Colon (tissue), 2 donors: ENCODE measurements at regions not wholly inside any gene's neighbourhood (a gene's known extent, or its start where the extent isn't known, plus 50 kb on each side); places are given as distances from the start of the nearest gene placed in this dataset.

Experiments used
- FAIRE-seq: peaks from 2 replicates; lab custom pipeline; 2012; peaks lifted over from hg19 to GRCh38; lab: Jason Lieb, UNC
- donor health status: control.
- donor health status: control.

DNA sequence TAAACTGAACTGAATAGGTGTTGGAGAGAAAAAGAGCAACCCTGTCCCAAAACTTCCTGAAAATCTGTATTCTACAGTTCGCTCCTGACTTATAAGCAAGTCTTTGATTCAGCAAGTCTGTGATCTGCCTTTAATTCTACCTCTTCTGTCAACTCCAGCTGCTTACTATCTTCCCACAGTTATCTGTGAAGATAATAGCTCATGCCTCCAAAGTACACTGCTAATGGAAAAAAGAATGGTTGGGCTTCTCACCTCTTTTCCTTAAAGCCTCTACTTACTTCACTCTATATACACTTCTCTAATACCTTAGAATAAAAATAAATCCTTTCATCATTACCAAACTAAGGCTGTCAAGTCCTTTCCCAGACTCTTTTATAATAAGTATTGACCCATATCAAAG, 391.5 kb upstream of the MIR17HG start:
- FAIRE-seq = no peak

DNA sequence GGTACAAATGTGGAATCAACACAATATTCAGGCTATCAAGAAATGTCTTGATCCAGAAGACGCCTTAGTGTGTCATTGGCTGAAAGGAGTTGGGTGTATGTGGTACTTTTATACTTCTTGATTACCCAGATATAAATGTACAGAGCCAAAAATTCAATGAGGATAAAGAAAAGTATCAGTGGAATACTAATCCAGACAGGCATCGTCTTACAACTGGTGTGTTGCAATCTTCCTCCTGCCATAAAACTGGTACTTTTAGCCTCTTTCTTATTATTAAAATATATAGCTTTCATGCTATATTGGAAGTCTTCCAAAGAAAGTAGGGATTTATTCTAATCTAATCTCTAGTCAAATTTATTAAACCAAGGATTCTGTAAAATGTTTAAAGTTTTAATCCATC, 388.6 kb upstream of the MIR17HG start:
- FAIRE-seq = no peak

DNA sequence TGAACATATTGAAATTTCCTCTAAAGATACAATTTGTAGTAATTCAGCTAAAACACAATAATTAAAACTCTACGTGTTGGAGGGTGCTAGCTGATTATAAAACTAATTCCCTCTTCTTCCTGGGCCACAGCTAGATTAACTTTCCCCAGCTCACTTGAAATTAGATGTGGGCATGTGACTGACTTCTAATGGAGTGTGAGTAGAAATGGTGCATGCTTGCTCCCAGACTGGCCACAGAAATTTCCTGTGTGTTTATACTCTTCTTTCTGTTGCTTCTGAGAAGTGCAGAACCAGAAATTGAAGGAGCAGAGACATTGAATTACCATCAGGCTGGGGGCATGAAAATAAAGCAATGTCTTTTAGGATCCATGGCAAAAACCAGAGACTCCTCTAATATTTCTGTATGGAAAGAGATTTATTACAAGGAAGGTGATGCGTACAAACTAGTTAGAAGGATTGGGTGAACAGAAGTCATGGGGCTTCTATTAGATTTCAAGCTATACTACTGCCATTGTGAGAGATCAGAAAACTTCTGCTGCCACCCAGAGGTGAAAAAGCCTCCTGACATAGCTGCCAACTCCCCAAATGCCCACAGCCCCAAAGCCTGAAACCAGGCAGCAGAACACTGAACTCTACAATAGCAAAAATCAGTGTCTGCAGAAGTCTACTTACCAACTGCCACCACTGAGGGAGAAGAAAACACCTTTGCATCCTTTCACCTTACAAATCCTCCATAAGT, 379.2 kb upstream of the MIR17HG start:
- FAIRE-seq = no peak

DNA sequence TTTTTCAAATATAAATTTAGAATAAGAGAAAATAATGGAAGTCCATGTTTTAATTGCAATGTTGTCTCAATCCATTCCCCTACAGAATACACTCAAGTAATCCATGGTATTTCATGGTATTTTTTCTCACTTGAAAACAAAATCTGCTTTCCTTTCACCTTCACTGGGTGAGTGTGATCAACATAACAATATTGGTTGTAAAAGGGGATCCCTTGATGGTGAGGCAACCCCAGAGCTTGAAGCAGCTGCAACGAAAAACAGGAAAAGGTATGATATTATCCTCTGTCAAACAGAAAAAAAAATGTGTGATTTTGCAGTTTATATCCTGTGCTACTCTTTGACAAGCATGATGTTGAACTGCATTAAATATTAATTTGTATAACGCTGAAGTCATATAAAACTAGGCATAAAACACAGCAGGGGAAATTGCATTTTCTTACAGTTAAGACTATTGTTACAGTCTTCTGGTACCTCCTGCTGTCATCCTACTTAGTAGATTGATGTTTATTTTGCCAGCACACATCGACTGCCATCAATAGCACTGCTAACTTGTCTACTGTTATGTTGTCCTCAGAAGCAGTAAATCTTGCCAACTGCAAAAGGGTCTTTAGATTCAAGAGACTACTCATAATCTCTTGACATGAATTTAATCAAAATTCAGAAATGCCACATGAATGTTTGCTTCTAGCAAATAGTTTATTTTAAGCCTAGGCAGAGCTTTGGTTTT, 373.1 kb upstream of the MIR17HG start:
- no peak for FAIRE-seq

DNA sequence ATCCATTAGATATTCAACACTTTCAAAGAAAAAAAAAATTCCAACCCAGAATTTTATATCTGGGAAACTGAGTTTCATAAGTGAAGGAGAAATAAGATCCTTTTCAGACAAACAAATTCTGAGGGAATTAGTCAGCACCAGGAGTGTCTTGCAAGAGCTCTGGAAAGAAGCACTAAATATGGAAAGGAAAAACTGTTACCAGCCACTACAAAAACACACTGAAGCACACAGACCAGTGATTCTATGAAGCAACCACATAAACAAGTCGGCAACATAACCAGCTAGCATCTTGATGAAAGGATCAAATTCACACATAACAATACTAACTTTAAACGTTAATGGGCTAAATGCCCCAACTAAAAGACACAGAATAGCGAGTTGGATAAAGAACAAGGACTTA, 368.4 kb upstream of the MIR17HG start:
- no peak for FAIRE-seq

DNA sequence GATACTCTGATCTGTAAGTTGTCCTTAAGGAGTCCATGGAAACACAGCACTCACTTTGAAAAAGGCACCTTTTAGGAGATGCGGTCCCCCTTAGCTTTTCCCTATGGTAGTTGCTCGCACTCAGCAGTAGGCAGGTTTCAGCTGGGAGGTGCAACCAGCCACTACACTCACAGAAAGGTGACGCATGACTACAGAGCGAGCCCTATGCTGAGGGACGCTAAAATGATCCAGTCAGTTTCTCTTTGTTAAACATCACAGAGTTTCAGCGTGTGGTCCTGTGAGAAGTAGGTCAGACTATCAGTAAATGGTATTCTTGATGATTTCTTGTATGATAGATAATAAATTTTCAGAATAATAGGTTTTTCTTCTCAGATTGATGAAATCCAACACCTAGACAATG, 362.7 kb upstream of the MIR17HG start:
- no peak for FAIRE-seq

DNA sequence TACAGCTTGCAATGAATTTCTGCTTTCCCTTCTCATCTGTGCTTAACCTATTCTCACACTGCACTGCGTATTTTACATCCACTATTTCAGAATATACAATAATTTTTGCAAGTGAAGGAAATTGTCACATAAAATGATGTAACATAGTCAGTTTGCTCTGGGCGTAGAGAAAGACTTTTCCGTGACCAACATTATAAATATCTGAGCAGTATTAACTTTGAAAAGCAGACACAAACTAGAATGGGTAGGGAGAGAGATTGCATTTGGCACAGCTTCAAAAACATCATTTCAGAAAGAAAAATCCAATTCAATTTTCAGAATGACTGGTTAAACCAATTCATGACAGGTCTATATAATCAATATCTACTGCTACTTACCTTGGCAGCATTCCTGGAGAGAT, 352.5 kb upstream of the MIR17HG start:
- no peak for FAIRE-seq

DNA sequence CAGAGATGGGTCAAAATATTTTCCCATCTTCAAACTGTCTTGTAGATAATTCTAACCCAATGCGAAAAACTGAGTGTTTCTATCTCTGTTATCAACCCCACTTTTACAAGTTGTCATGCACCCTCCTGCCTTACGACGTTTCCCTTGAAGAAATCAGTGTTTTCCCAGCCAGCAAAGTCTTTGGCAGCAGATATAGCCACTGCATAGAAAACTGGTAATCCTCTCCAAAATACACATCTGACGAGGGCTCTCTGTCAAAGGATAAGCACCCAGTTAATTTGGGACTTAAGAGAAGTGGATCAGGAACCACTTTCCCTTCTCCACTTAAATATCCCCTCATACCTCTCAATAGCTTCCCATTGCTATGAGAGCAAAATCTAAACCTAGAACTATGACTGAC, 351.9 kb upstream of the MIR17HG start:
- no peak for FAIRE-seq

DNA sequence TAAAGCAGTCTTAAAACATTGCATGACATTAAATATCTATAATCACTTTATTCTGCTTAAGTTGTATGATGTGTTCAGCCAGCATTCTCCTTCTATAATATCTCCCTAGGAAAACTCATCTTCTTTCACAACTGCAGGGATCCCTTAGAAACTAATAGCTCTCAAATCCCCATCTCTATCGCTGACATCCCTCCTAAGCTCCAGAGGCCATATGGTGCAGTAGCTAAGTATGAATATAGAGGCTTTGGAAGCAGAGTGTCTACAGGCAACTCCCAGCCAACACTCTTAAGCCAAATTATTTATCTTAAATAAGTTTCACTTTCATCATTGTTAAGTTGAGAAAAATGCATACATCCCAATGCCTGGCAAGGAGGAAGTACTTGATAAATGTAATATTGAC, 349.5 kb upstream of the MIR17HG start:
- FAIRE-seq = no peak

DNA sequence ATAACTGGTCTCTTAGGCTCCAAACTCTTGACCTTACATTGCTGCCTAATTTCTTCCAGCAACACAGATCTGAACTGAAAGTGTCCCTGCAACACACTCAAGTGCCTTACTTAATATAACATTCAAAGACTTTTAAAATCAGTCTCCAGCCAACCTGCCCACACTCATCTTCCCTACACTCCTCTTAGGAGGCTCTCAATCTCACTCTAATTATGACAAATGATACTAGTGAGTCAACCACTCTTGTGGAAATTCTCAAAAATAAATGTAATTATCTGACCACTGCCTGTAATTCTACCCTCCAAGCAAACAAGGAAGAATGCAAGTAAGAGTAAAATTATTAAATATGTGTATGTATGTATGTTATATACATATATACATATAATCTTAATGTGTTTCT, 348.1 kb upstream of the MIR17HG start:
- FAIRE-seq = no peak

DNA sequence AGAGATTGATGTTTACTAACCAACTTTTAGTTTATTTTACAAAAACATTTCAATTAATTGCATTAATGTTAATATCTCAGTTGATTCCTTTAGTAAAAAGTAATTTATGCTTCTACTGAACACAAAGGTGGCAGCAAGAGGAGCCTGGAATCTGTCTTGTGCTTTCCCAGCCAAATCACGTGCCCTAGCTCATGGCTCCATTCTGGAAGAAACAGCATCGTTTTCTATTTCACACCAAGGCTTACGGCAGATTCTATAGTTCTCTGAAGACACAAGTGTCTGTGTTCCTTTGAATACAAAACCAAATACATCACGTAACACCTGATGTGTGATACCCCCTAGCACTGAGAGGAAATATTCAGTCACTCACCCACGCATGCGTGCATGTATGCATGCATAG, 346.1 kb upstream of the MIR17HG start:
- no peak for FAIRE-seq

DNA sequence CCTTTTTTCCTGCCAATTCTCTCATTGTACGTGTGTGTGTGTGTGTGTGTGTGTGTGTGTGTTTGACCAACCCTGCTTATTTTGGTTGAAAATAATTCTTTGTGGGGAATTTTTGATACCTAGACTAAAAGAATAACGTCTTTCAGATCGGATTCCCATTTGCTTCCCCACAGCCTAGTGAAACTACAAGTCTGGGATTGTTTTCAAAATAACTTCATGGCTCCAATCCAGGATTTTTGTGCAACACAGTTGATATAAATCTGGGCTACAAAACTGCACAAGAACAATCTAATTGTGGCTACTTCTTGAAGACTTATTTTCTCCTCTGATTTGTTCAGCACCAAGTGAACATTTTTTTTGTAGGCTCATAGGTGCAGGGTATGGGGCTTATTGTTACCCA, 332.8 kb upstream of the MIR17HG start:
- no peak for FAIRE-seq

DNA sequence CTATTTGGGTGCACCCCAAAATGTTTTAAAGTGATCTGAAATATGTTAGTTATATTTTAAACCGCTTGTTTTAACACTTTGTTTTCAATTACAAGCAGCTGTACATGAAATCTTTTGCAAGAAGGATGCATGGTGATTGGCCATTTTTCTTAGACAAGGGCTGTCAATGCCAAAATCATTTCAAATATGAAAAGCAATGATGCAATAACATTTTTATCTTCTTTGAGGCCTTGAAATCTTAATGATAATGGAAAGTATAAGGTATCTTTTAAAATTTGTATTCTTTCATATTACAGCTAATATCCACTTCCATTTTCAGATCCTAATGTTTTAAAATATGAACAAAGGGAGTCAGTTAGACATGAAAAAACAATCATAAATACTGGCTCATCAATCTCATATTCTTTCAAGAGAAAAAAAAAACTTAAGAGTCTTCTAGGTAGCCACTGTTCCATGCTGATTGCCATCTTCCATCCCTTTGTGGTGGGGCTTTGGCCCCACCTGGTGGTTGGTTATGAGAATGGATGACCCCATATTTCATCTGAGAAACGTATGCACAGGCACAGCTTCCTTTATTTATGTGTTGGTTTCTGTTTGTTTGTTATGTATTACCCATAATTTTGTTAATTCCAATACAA, 330.3 kb upstream of the MIR17HG start:
- no peak for FAIRE-seq

DNA sequence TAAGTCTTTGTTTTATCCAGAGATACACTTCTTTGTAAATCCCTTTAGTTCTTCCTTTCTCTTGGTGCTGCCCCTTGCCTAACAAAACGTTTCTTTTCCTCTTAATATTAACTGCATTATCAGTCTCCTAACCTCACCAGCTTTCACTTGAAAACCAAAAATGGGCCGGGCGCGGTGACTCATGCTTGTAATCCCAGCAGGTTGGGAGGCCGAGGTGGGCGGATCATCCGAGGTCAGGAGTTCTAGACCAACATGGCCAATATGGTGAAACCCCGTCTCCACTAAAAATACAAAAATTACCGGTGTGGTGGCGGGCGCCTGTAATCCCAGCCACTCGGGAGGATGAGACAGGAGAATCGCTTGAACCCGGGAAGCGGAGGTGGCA, 329.8 kb upstream of the MIR17HG start:
- FAIRE-seq = no peak

DNA sequence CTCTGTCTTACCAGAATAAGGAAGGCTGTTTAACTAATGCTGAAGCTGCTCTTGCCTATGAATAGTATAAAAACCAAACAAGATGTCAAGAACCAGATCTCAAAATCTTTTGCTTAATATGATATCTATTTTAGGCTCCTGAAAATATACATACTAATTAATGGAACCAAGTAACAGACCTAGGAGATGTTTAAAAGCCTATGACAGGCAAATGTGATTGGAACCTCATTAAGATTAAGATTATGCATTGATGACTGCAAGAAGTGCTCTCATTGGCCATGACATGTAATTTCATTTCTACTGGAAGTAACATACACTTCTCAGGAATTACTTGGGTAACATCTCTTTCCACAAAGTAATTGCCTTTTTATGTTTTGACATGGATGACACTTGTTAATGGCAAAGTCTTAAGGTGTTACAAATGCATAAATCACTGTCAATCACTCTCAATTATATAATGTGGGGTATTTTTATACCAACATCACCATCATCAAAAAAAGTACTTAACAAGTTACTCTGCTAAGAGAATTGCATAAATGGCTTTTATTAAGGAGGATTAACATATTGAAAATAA, 326.9 kb upstream of the MIR17HG start:
- no peak for FAIRE-seq

DNA sequence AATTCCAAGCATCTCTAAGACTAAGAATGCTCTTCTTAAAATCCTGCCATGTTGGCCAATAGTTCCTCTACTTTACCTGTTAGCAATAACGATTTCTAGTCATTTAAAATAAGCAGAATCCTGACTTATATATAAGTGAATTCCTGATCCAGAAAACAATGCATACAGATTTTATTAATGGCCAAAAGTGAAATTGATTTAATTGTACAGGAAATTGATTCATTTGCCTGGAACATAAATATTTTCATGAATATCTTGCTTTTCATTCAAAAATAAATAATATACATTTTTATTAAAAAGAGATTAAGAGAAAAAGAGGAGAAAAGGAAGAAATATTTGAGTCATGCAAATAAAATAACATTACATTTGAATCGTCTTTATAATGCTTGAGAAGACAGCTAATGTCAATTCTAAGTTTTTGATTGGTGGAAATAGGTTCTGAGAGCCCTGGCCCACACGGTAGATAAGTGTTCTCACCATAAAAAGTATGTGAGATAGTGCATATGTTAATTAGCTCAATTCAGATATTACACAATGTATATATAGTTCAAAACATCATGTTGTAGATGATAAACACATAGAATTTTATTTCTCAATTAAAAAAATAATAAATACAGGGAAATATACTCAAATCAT, 323.2 kb upstream of the MIR17HG start:
- FAIRE-seq = no peak

DNA sequence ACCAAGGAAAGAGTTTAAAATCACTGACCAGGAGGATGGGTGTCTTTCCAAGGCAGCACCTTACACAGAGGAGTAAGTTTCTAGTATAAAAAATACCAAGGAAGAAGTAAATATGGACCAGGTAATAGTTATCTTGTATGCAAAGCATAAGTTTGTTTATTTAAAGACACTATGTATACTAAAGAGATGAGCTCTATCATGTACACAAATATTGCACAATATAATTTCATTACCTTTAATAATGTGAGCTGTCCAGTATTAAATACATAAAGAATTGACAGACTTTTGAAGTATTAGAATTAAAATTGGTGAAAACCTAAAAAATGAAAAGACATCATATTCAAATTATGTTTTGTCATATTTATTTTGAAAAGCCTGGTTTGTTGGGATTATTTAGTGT, 322.0 kb upstream of the MIR17HG start:
- peak; percentile 51 for FAIRE-seq

DNA sequence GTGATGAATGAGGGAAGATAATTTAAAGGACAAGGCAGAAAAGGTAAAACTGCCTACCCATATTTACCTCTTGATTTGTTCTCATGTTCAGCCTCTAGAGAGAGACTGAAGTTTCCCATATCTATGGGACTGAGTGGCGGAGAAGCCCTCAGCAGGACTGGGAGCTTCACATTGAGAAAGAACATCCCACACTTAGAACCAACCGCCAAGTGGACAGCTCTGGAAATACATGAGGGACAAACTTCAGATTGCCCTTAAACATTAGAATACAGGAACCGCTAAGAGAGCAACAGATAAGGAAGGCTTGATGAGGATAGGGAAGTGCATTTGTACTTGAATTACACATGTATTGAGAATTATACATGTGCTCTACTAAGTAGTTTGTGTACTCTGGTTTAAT, 316.0 kb upstream of the MIR17HG start:
- no peak for FAIRE-seq

DNA sequence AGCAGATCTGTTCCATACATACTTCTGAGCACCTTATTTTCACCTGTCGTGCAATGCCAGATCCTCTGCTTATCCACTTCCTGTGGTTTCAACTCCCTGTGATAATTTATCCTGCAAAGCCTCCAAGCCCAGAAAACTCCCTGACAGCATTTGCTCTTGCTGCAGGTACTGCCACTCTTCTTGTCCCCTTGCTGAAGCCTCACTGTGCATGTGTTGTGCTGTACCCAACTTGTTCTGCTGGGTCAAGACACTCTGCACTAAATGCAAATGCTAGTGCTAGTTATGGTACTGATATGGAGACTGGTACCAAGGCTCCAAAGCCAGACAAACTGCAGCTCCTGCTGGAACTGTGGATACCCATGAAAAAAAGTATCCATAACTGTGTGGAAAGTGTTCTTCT, 315.4 kb upstream of the MIR17HG start:
- no peak for FAIRE-seq

DNA sequence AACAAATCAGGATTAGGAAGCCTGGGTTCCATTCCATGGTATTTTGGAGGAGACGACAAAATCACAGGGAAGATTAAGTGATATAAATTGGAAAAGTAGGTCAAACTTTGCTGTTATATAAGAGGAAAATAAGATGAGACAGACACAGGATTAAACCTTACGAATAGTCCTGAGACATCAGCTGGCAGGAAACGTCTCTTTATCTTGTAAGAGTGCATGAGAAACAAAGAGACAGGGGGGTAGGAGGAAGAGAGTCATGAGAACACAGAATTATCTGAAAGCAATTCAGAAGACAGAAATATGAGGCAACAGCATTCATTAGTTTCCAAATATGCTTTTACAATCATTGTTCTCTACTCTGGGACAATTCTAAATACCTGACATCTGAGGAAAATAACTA, 310.6 kb upstream of the MIR17HG start:
- FAIRE-seq = no peak

DNA sequence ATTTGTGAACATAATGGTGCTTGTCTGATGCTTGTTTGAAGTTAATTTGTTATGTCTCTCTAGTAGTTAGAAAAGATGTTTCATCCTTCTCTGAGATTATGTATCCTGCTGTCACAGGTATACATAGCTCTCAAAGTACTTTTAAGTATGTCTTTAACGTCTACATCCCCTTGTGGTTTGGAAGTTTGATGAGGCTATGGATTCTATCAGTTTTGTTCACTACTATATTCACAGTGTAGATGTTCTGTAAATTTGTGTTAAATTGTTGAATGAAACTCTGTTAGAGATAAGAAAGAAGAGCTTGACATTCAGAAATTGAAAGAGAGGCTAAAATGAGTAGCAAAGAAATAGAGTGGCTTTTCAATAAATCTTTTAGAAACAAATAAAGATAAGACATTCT, 304.6 kb upstream of the MIR17HG start:
- no peak for FAIRE-seq

DNA sequence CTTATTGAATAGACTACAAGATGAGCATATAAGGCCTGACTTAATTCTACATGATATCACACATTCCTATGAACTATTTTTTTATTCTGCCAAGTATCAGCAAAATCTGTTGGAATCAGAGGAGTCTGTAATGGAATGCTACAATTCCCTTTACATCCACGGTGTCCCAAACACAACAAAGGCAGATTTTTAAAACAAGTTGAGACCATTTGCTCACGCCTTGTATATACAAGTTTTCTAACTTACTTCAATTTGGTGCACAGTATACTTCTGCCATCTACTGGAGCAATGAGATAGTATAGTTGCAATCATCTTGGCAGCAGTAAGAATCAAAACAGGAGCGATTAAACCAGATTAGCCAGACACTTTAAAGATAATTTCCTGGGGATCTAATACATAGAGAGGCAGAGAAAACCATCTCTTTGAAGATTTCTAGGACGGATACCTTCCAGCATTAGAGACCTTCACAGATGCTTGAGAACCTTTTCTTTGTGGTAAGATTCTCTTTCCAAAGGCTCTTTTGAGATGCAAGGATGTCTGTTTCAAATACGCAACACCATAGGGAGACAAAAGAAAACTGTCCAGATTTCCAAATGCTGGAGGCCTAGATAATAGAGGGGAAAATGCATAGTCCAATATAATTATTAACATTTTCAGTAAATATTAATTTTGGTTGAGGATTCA, 302.0 kb upstream of the MIR17HG start:
- no peak for FAIRE-seq
